ENCODE measurements at regions not wholly inside any gene's neighbourhood (a gene's known extent, or its start where the extent isn't known, plus 50 kb on each side); places are given as distances from the start of the nearest gene placed in this dataset.
"Not testable (repeated sequence)": the region's sequence is repeated elsewhere in the genome, so short reads cannot be mapped to it uniquely, and the experiment has no call there.

GRCh38 chr10:130968511-130968910 lies 343.0 kb downstream of the TCERG1L start:
- H3K27ac Mint-ChIP-seq, result no peak overlapping the region

GRCh38 chr10:130968964-130969363 lies 342.6 kb downstream of the TCERG1L start:
- ChIA-PET POLR2A (no interaction called here), CTCF (no interaction called here)
- H3K27ac Mint-ChIP-seq, result no peak overlapping the region
- H3K9me3 Mint-ChIP-seq, result no peaks in the 10 kb centered on the region
- intact Hi-C loops (cut with micrococcal nuclease), result no loop called here
- no peak overlapping the region for H3K4me3 Mint-ChIP-seq
- H3K27me3 Mint-ChIP-seq, result no peaks in the 10 kb centered on the region
- DNase-seq, result no peak
- H3K36me3 Mint-ChIP-seq, result no peaks in the 10 kb centered on the region
- H3K4me1 Mint-ChIP-seq (ENCODE audit: low read depth), result no peaks in the 10 kb centered on the region

More at GRCh38 chr10:130968511-130968910, 343.0 kb downstream of the TCERG1L start:
- H3K36me3 Mint-ChIP-seq, result no peaks in the 10 kb centered on the region
- no peaks in the 10 kb centered on the region for H3K9me3 Mint-ChIP-seq
- intact Hi-C loops (cut with micrococcal nuclease), result no loop called here
- no peak overlapping the region for H3K4me3 Mint-ChIP-seq
- POLR2A ChIA-PET, result no interaction called here
- H3K4me1 Mint-ChIP-seq (ENCODE audit: low read depth), result no peaks in the 10 kb centered on the region
- DNase-seq, result no peak
- H3K27me3 Mint-ChIP-seq, result no peaks in the 10 kb centered on the region
- CTCF ChIA-PET, result no interaction called here

GRCh38 chr10:130969700-130970099 lies 341.8 kb downstream of the TCERG1L start:
- no peak for DNase-seq
- POLR2A ChIA-PET, result interaction anchor here (0.6 kb wide), 1 partner anchor 307 kb away, joined by 3 read pairs; no protein-coding TSS in a partner anchor
- no peak overlapping the region for H3K27ac Mint-ChIP-seq
- H3K9me3 Mint-ChIP-seq, result no peaks in the 10 kb centered on the region
- no peaks in the 10 kb centered on the region for H3K4me1 Mint-ChIP-seq (ENCODE audit: low read depth)
- no peaks in the 10 kb centered on the region for H3K36me3 Mint-ChIP-seq
- CTCF ChIA-PET, result no interaction called here
- no peaks in the 10 kb centered on the region for H3K27me3 Mint-ChIP-seq
- intact Hi-C loops (cut with micrococcal nuclease), result no loop called here
- H3K4me3 Mint-ChIP-seq, result no peak overlapping the region

GRCh38 chr10:130970341-130971122 lies 341.0 kb downstream of the TCERG1L start:
- no peaks in the 10 kb centered on the region for H3K36me3 Mint-ChIP-seq
- ChIA-PET POLR2A (interaction anchor here (0.6 kb wide), 1 partner anchor 306 kb away, joined by 3 read pairs; no protein-coding TSS in a partner anchor), CTCF (no interaction called here)
- H3K4me3 Mint-ChIP-seq, result no peak overlapping the region
- H3K27ac Mint-ChIP-seq, result no peak overlapping the region
- H3K27me3 Mint-ChIP-seq, result no peaks in the 10 kb centered on the region
- no peaks in the 10 kb centered on the region for H3K9me3 Mint-ChIP-seq
- no peaks in the 10 kb centered on the region for H3K4me1 Mint-ChIP-seq (ENCODE audit: low read depth)
- DNase-seq, result no peak
- intact Hi-C loops (cut with micrococcal nuclease), result no loop called here

GRCh38 chr10:130971123-130971435 lies 340.4 kb downstream of the TCERG1L start:
- no peak for DNase-seq
- intact Hi-C loops (cut with micrococcal nuclease), result no loop called here
- no peaks in the 10 kb centered on the region for H3K9me3 Mint-ChIP-seq
- H3K27me3 Mint-ChIP-seq, result no peaks in the 10 kb centered on the region
- CTCF ChIA-PET, result no interaction called here
- H3K27ac Mint-ChIP-seq, result no peak overlapping the region
- no peaks in the 10 kb centered on the region for H3K4me1 Mint-ChIP-seq (ENCODE audit: low read depth)
- no peak overlapping the region for H3K4me3 Mint-ChIP-seq
- H3K36me3 Mint-ChIP-seq, result no peaks in the 10 kb centered on the region
- POLR2A ChIA-PET, result no interaction called here

DNA sequence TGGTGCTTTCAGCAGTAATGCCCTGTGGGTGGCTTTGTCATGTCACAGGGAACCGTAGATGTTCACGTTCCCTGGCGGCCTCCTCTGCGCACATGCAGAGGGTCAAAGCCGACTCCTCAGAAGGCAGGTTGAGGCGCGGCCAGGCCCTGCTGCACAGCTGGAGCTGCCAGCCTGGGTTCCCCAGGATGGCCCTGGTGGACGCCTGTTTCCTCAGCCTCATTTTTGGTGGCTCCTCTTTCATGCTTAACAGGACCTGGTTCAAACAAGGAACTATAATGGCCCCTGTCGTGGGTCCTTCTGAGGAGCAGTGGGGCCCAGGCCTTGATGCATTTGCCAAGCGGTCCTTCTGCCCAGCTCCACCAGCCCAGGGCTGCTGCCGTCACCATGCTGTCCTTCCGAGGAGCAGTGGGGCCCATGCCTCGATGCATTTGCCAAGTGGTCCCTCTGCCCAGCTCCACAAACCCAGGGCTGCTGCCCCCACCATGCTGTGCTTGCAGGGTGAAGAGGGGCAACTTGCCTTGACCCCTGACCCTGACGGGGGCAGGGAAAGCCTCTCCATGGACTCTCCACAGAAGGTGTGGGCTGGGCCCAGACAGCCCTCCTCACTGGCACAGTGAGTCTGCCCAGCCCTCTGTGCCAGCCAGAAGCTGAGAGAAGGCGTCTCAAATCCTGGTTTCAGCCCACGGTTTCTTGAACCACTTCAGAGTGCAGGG lies 338.2 kb downstream of the TCERG1L start:
- Mint-ChIP-seq H3K4me1 (ENCODE audit: low read depth) (no peaks in the 10 kb centered on the region), H3K36me3 (no peaks in the 10 kb centered on the region), H3K27me3 (no peaks in the 10 kb centered on the region), H3K4me3 (no peak overlapping the region), H3K9me3 (no peaks in the 10 kb centered on the region), H3K27ac (no peak overlapping the region)
- intact Hi-C loops (cut with micrococcal nuclease), result no loop called here
- DNase-seq, result no peak
- ChIA-PET POLR2A (no interaction called here), CTCF (no interaction called here)

DNA sequence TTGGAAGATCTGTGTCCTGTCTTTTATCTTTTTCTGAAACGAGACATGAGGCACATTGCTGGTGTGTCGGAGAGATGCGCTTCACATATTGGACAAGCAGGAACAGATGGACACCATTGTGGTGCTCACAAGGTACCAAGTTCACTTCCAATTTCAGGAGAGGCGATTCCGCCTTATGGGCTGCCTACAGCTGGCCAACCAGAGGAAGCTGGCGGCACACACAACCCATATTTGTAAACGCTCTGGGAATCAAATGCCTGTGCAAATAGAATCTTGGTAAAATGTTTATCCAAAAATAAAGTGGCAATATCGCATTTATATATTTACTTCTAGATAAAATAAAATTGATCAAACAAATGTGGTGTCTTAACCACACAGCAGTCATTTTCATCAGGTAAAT lies 337.4 kb downstream of the TCERG1L start:
- no peak overlapping the region for H3K4me3 Mint-ChIP-seq
- no peak overlapping the region for H3K27ac Mint-ChIP-seq
- ChIA-PET CTCF (no interaction called here), POLR2A (no interaction called here)
- no peaks in the 10 kb centered on the region for H3K27me3 Mint-ChIP-seq
- DNase-seq, result no peak
- H3K4me1 Mint-ChIP-seq (ENCODE audit: low read depth), result no peaks in the 10 kb centered on the region
- intact Hi-C loops (cut with micrococcal nuclease), result no loop called here
- H3K36me3 Mint-ChIP-seq, result no peaks in the 10 kb centered on the region
- H3K9me3 Mint-ChIP-seq, result no peaks in the 10 kb centered on the region

- H3K27ac Mint-ChIP-seq; H3K9me3 Mint-ChIP-seq; H3K4me1 Mint-ChIP-seq (ENCODE audit: low read depth); H3K36me3 Mint-ChIP-seq; H3K27me3 Mint-ChIP-seq; intact Hi-C loops (cut with micrococcal nuclease); DNase-seq; CTCF ChIA-PET; POLR2A ChIA-PET; H3K4me3 Mint-ChIP-seq: not testable (repeated sequence)
Measured at GRCh38 chr10:130975351-130975750, 336.2 kb downstream of the TCERG1L start.

- H3K9me3 Mint-ChIP-seq, result peaks cover 10% of the 10 kb centered on the region
- intact Hi-C loops (cut with micrococcal nuclease), result no loop called here
- no peak overlapping the region for H3K4me3 Mint-ChIP-seq
- DNase-seq, result no peak
- ChIA-PET POLR2A (no interaction called here), CTCF (no interaction called here)
- H3K36me3 Mint-ChIP-seq, result no peaks in the 10 kb centered on the region
- H3K27ac Mint-ChIP-seq, result no peak overlapping the region
- no peaks in the 10 kb centered on the region for H3K27me3 Mint-ChIP-seq
- H3K4me1 Mint-ChIP-seq (ENCODE audit: low read depth), result no peaks in the 10 kb centered on the region
Measured at GRCh38 chr10:130982802-130983201, 328.7 kb downstream of the TCERG1L start.

- H3K9me3 Mint-ChIP-seq, result peaks cover 10% of the 10 kb centered on the region
- ChIA-PET POLR2A (no interaction called here), CTCF (no interaction called here)
- H3K27me3 Mint-ChIP-seq, result no peaks in the 10 kb centered on the region
- DNase-seq, result no peak
- H3K36me3 Mint-ChIP-seq, result no peaks in the 10 kb centered on the region
- no peak overlapping the region for H3K4me3 Mint-ChIP-seq
- H3K27ac Mint-ChIP-seq, result no peak overlapping the region
- intact Hi-C loops (cut with micrococcal nuclease), result no loop called here
- no peaks in the 10 kb centered on the region for H3K4me1 Mint-ChIP-seq (ENCODE audit: low read depth)
Measured at GRCh38 chr10:130983749-130984148, 327.8 kb downstream of the TCERG1L start.

DNA sequence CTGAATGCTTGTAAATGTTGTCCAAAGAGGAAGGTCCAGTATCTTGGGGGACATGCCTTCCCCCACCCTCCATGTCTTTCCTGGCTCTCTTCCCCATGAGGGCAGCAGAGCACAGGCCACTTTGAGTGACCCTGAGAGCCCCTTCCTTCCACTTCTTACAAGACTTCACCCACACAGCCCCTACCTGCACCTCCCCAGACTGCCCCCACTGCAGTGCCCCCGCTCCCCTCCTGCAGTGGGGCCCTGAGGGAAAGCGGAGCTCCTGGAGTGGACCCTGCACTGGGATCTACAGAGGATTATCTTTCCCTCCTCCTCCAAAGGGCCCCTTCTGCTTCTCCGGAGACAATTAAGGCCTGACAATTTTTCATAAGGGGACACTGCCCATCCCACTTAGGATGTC lies 326.8 kb downstream of the TCERG1L start:
- no peaks in the 10 kb centered on the region for H3K27me3 Mint-ChIP-seq
- CTCF ChIA-PET, result no interaction called here

GRCh38 chr10:130985158-130985753 lies 326.3 kb downstream of the TCERG1L start:
- Mint-ChIP-seq H3K36me3 (no peaks in the 10 kb centered on the region), H3K27me3 (no peaks in the 10 kb centered on the region), H3K27ac (no peak overlapping the region), H3K4me1 (ENCODE audit: low read depth) (no peaks in the 10 kb centered on the region), H3K9me3 (peaks cover 10% of the 10 kb centered on the region), H3K4me3 (no peak overlapping the region)
- CTCF ChIA-PET, result no interaction called here
- intact Hi-C loops (cut with micrococcal nuclease), result no loop called here
- no peak for DNase-seq
- POLR2A ChIA-PET, result no interaction called here

More for the DNA sequence above, 326.8 kb downstream of the TCERG1L start:
- Mint-ChIP-seq H3K27ac (no peak overlapping the region), H3K4me3 (no peak overlapping the region), H3K4me1 (ENCODE audit: low read depth) (no peaks in the 10 kb centered on the region), H3K9me3 (peaks cover 10% of the 10 kb centered on the region), H3K36me3 (no peaks in the 10 kb centered on the region)
- no peak for DNase-seq
- POLR2A ChIA-PET, result no interaction called here
- intact Hi-C loops (cut with micrococcal nuclease), result no loop called here

DNA sequence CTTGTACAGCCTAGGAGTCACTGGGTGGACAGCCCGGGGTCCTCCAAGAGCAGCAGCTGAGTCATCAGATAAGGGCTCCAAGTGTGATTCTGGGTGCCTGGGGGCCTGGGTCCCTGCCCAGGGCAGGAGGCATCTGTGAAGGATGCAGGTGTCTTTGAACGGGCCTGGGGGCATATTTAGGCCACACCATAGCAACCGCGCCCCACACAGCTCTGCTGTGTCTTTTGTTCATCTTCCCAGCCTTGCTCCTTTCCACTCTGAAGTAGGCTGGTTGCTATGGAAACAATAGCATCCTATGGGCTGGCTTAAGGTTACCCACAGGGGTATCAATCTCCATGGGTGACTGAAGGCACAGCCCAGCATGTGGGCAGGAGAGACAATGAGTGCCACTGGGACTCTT lies 324.7 kb downstream of the TCERG1L start:
- H3K9me3 Mint-ChIP-seq, result peaks cover 10% of the 10 kb centered on the region
- H3K27me3 Mint-ChIP-seq, result no peaks in the 10 kb centered on the region
- intact Hi-C loops (cut with micrococcal nuclease), result no loop called here
- no peaks in the 10 kb centered on the region for H3K36me3 Mint-ChIP-seq
- no peaks in the 10 kb centered on the region for H3K4me1 Mint-ChIP-seq (ENCODE audit: low read depth)
- ChIA-PET POLR2A (no interaction called here), CTCF (no interaction called here)
- H3K4me3 Mint-ChIP-seq, result no peak overlapping the region
- no peak for DNase-seq
- H3K27ac Mint-ChIP-seq, result no peak overlapping the region
